Myocyte (in vitro differentiated cells): ENCODE measurements at regions not wholly inside any gene's neighbourhood (a gene's known extent, or its start where the extent isn't known, plus 50 kb on each side); places are given as distances from the start of the nearest gene placed in this dataset.

ENCODE experiments used
- DNase-seq: peaks from one replicate; pipeline ENCODE4 v3.0.0-alpha.2; 2012; ENCODE audit warnings: low read depth

- no peak for DNase-seq
Measured at GRCh38 chr4:164381859-164382258, 372.1 kb upstream of the SMIM31 start.

GRCh38 chr4:164383058-164383357 is 370.9 kb upstream of the SMIM31 start:
- no peak for DNase-seq

- DNase-seq = peak; percentile 82
Measured at GRCh38 chr4:164383358-164384220, 370.3 kb upstream of the SMIM31 start.

GRCh38 chr4:164384416-164384815 is 369.5 kb upstream of the SMIM31 start:
- no peak for DNase-seq

- peak; percentile 47 for DNase-seq
Measured at GRCh38 chr4:164396439-164396838, 357.5 kb upstream of the SMIM31 start.

- DNase-seq = no peak
Measured at GRCh38 chr4:164402554-164402953, 351.4 kb upstream of the SMIM31 start.

GRCh38 chr4:164405774-164406173 is 348.2 kb upstream of the SMIM31 start:
- no peak for DNase-seq

DNA sequence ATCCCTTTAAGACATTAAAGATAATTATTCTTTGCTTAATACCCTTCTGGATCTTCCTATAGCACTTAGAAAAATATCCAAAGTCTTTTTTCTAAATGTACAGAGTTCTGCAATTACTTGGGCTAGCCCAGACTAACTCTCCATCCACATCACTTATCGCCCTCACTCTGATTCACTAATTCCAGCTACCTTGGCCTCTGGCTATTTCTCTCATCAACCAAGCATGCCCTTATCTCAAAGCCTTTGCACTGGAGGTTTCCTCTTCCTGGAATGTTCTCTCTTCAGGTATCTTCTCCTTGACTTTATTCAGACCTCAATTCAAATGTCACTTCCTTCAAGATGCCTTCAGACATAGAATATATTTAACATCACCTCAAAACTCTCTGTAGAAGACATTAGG is 345.1 kb upstream of the SMIM31 start:
- no peak for DNase-seq

GRCh38 chr4:164410401-164410800 is 343.5 kb upstream of the SMIM31 start:
- no peak for DNase-seq

- DNase-seq = no peak
Measured at GRCh38 chr4:164412246-164412645, 341.7 kb upstream of the SMIM31 start.

- no peak for DNase-seq
Measured at GRCh38 chr4:164413743-164414142, 340.2 kb upstream of the SMIM31 start.

DNA sequence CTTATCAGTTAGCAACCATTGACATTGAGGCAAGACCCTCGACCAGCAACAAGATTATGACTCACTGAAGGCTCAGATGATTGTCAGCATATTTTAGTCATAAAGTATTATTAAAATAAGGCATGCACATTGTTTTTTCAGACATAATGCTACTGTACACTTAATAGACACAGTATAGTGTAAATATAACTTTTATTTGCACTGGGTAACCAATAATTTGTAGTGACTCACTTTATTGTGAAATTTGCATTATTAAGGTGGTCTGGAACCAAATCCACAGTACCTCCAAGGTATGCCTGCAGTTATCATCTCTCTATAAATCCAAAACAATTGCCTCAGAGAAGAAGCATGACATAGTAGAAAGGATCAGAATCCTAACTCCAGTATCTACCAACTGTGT is 330.1 kb upstream of the SMIM31 start:
- DNase-seq = no peak

DNA sequence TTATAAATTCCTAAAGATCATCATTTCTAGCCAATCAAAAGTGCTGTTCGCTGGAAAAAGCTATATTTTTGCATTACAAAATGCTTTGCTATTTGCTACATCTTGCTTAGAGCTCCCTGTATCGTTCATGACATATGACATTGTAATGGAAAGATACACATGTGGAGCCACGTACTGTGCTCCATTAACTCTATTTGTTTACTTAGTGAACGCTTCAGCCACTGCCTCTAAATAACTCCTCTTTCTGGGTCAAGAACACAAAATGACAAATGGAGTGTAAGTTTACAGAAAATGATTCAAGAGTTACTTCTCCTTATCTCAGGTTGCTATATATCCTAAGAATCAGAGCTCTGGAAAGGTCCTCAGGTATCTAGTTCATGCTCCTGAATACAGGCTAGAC is 329.1 kb upstream of the SMIM31 start:
- no peak for DNase-seq

GRCh38 chr4:164428561-164428960 is 325.4 kb upstream of the SMIM31 start:
- DNase-seq = no peak

DNA sequence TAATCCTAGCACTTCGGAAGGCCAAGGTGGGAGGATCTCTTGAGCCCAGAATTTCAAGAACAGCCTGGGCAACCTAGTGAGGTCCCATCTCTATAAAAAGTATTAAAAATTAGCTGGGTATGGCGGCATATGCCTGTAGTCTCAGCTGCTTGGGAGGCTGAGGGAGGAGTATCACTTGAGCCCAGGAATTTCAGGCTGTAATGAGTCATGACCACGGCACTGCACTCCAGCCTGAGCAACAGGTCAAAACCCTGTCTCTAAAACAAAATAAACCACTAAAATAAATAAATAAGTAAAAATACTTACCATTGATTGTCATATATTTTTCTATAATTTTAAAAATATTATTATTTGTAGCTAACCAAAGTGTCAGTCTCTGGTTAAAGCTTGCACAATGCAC is 315.6 kb upstream of the SMIM31 start:
- peak; percentile 42 for DNase-seq

DNA sequence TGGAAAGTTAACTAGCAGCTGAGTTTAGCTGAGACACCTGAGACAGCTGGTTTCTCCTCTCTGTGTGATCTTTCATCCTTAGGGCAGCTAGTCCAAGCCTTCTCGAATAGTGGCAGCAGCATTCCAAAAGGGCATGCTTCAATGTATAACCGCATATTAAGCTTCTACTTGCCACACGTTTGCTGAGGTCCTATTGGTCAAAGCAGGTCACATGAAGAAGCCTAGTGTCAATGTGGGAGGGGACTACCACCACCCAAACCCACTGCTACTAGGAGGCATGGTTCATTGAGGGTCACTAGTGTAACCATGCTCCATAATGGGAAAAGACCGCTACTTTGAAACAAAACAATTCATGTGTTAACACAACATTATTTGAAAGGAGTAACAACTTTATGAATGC is 314.9 kb upstream of the SMIM31 start:
- no peak for DNase-seq

- DNase-seq = peak; percentile 42
Measured at GRCh38 chr4:164440199-164440598, 313.7 kb upstream of the SMIM31 start.

DNA sequence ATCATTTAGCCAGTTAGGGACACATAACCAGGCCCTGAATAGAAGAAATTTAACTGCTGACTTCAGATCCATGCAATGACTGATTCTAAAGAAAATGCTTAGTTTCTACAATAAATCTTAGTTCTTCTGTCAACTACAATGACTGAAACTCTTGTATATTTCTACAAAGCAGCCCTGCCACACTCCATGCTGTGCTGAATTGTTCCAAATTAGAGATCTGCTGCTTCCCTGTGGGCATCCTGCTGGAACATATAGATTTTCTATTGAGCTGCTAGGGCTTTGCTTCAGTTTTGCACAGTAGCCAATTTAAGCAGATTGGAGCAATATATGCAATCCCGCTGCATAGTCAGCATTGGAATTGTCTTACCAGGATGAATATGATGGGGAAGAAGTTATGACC is 312.8 kb upstream of the SMIM31 start:
- no peak for DNase-seq

GRCh38 chr4:164442180-164442579 is 311.8 kb upstream of the SMIM31 start:
- no peak for DNase-seq

- DNase-seq = no peak
Measured at GRCh38 chr4:164446516-164446915, 307.4 kb upstream of the SMIM31 start.

DNA sequence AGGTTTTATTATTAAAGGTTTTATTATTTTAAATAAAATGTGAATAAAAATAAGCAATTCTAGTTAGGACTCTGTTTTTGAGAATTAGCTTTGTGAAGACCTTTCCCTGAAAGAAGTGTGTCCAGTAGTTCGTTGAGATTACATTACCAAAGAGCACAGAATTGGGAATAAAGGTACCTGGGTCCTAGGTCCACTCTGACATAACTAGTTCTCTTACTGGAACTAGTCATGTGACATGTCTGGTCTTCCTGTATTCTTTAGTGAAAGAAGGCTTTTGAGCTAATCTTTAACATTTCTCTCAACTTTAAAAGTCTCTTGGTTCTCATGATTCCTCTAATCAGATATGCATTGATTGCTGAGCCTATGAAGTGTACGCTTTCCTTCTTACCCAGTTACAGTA is 292.0 kb upstream of the SMIM31 start:
- DNase-seq = no peak

DNA sequence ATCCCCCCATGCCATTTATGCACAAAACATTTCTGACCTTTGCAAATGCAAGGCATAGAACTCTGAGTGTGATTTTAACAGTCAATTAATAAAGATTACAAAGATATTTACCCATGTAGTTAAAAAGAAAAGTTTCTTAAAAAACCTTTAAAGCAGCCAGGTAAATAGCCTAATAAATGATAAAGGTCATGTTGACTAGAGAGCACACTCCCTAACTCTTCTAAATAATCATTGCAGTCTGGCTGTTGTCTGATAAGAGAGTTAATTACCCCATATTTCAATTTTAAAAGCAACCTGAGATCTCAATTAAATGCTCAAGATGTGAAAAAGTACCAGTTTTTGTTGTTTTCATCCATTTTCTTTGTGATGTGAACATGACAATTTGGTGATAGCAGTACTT is 291.5 kb upstream of the SMIM31 start:
- DNase-seq = no peak

- DNase-seq = no peak
Measured at GRCh38 chr4:164464313-164464712, 289.6 kb upstream of the SMIM31 start.

DNA sequence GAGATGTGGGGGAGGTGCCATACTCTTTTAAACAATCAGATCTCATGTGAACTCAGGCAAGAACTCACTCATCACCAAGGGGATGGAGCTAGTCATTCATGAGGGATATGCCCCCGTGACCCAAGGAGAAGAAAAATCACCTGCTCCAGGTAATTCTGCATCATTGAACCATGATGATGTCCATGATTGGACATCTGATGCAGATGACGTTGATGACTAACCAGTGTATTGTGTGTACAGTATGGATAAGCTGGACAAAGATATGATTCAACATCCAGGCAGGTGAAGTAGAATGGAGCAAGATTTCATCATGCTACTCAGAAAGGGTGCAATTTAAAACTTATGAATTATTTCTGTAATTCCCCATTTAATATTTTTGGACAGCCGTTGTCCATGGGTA is 286.4 kb upstream of the SMIM31 start:
- DNase-seq = no peak
